Activated CD4-positive, alpha-beta memory T cell treated with anti-CD3 and anti-CD28 coated beads for 36 hours (primary cell): ENCODE measurements at regions not wholly inside any gene's neighbourhood (a gene's known extent, or its start where the extent isn't known, plus 50 kb on each side); places are given as distances from the start of the nearest gene placed in this dataset.

Experiments used
- CTCF ChIA-PET: fragments of 350-600 bp; sonication (Branson Sonifier 250); formaldehyde crosslinking; loops from one replicate; lab custom pipeline; 2021; ENCODE audit warnings: antibody characterized with exemption, inconsistent platforms; lab: Charles Lee
- POLR2A ChIA-PET: fragments of 350-600 bp; sonication (Branson Sonifier 250); formaldehyde crosslinking; loops from one replicate; lab custom pipeline; 2021; ENCODE audit warnings: antibody characterized with exemption; lab: Charles Lee
- DNase-seq: peaks from one replicate; pipeline ENCODE4 v3.0.0-alpha.2; 2020
- H3K27ac Mint-ChIP-seq: one replicate; pipeline ENCODE4 v1.8.0; 2021; ENCODE audit warnings: mixed read lengths
- H3K27me3 Mint-ChIP-seq: one replicate; pipeline ENCODE4 v1.8.0; 2021; ENCODE audit warnings: mixed read lengths
- H3K36me3 Mint-ChIP-seq: one replicate; pipeline ENCODE4 v1.8.0; 2021; ENCODE audit warnings: mixed read lengths
- H3K4me1 Mint-ChIP-seq: one replicate; pipeline ENCODE4 v1.8.0; 2021; ENCODE audit warnings: low read depth, mixed read lengths
- H3K4me3 Mint-ChIP-seq: one replicate; pipeline ENCODE4 v1.8.0; 2021; ENCODE audit warnings: mild to moderate bottlenecking, mixed read lengths
- H3K9me3 Mint-ChIP-seq: one replicate; pipeline ENCODE4 v1.8.0; 2021; ENCODE audit warnings: mixed read lengths
- intact Hi-C: fragments of 100-400 bp; cut with micrococcal nuclease; formaldehyde crosslinking; loops from one replicate; pipeline ENCODE4 v1.15.1; 2023

- Mint-ChIP-seq H3K36me3 (no peaks in the 10 kb centered on the region), H3K27ac (no peak overlapping the region), H3K27me3 (no peaks in the 10 kb centered on the region), H3K4me3 (no peak overlapping the region), H3K4me1 (no peaks in the 10 kb centered on the region), H3K9me3 (peaks cover under 1% of the 10 kb centered on the region)
- CTCF ChIA-PET, result no interaction called here
- POLR2A ChIA-PET, result no interaction called here
- DNase-seq, result no peak
- intact Hi-C loops, result no loop called here
Observed at GRCh38 chr2:67641312-67642045, 244.3 kb downstream of the ETAA1 start.

- Mint-ChIP-seq H3K27ac (no peak overlapping the region), H3K4me3 (no peak overlapping the region), H3K9me3 (peaks cover 6% of the 10 kb centered on the region), H3K36me3 (no peaks in the 10 kb centered on the region), H3K27me3 (no peaks in the 10 kb centered on the region), H3K4me1 (no peaks in the 10 kb centered on the region)
- CTCF ChIA-PET, result no interaction called here
- POLR2A ChIA-PET, result no interaction called here
- intact Hi-C loops, result no loop called here
- DNase-seq, result no peak
Observed at GRCh38 chr2:67642046-67642382, 244.9 kb downstream of the ETAA1 start.

GRCh38 chr2:67642961-67643360, 245.8 kb downstream of the ETAA1 start:
- H3K4me1 Mint-ChIP-seq, result no peaks in the 10 kb centered on the region
- peaks cover 10% of the 10 kb centered on the region for H3K9me3 Mint-ChIP-seq
- intact Hi-C loops, result no loop called here
- no peak overlapping the region for H3K27ac Mint-ChIP-seq
- ChIA-PET POLR2A (no interaction called here), CTCF (no interaction called here)
- no peaks in the 10 kb centered on the region for H3K36me3 Mint-ChIP-seq
- no peaks in the 10 kb centered on the region for H3K27me3 Mint-ChIP-seq
- no peak overlapping the region for H3K4me3 Mint-ChIP-seq
- no peak for DNase-seq

- ChIA-PET CTCF (no interaction called here), POLR2A (no interaction called here)
- Mint-ChIP-seq H3K27ac (no peak overlapping the region), H3K4me3 (no peak overlapping the region), H3K9me3 (peaks cover 10% of the 10 kb centered on the region), H3K27me3 (peaks cover 2% of the 10 kb centered on the region), H3K4me1 (no peaks in the 10 kb centered on the region), H3K36me3 (no peaks in the 10 kb centered on the region)
- no peak for DNase-seq
- intact Hi-C loops, result no loop called here
Observed at GRCh38 chr2:67645280-67646138, 248.4 kb downstream of the ETAA1 start.

GRCh38 chr2:67646714-67647333, 249.7 kb downstream of the ETAA1 start:
- H3K4me3 Mint-ChIP-seq, result no peak overlapping the region
- no peak for DNase-seq
- peaks cover 2% of the 10 kb centered on the region for H3K27me3 Mint-ChIP-seq
- H3K4me1 Mint-ChIP-seq, result no peaks in the 10 kb centered on the region
- ChIA-PET CTCF (no interaction called here), POLR2A (no interaction called here)
- H3K36me3 Mint-ChIP-seq, result no peaks in the 10 kb centered on the region
- no peak overlapping the region for H3K27ac Mint-ChIP-seq
- H3K9me3 Mint-ChIP-seq, result peaks cover 10% of the 10 kb centered on the region
- intact Hi-C loops, result no loop called here

GRCh38 chr2:67649331-67650261, 252.5 kb downstream of the ETAA1 start:
- H3K4me3 Mint-ChIP-seq, result no peak overlapping the region
- H3K27me3 Mint-ChIP-seq, result peaks cover 2% of the 10 kb centered on the region
- ChIA-PET CTCF (no interaction called here), POLR2A (no interaction called here)
- H3K36me3 Mint-ChIP-seq, result no peaks in the 10 kb centered on the region
- H3K27ac Mint-ChIP-seq, result no peak overlapping the region
- DNase-seq, result no peak
- H3K9me3 Mint-ChIP-seq, result peaks cover 10% of the 10 kb centered on the region
- intact Hi-C loops, result no loop called here
- no peaks in the 10 kb centered on the region for H3K4me1 Mint-ChIP-seq

GRCh38 chr2:67650291-67651133, 253.4 kb downstream of the ETAA1 start:
- Mint-ChIP-seq H3K4me1 (no peaks in the 10 kb centered on the region), H3K4me3 (no peak overlapping the region), H3K9me3 (peaks cover 10% of the 10 kb centered on the region), H3K27ac (no peak overlapping the region), H3K27me3 (peaks cover 2% of the 10 kb centered on the region), H3K36me3 (no peaks in the 10 kb centered on the region)
- ChIA-PET POLR2A (no interaction called here), CTCF (no interaction called here)
- intact Hi-C loops, result no loop called here
- DNase-seq, result peak; percentile 10

- intact Hi-C loops, result no loop called here
- CTCF ChIA-PET, result no interaction called here
- H3K27me3 Mint-ChIP-seq, result peaks cover 2% of the 10 kb centered on the region
Observed at GRCh38 chr2:67651565-67651964, 254.4 kb downstream of the ETAA1 start.

GRCh38 chr2:67652679-67653078, 255.5 kb downstream of the ETAA1 start:
- Mint-ChIP-seq H3K27ac (no peak overlapping the region), H3K4me1 (no peaks in the 10 kb centered on the region), H3K4me3 (no peak overlapping the region), H3K9me3 (no peaks in the 10 kb centered on the region), H3K36me3 (no peaks in the 10 kb centered on the region), H3K27me3 (peaks cover 2% of the 10 kb centered on the region)
- POLR2A ChIA-PET, result no interaction called here
- CTCF ChIA-PET, result no interaction called here
- DNase-seq, result no peak
- intact Hi-C loops, result no loop called here

More at GRCh38 chr2:67651565-67651964, 254.4 kb downstream of the ETAA1 start:
- Mint-ChIP-seq H3K9me3 (peaks cover 8% of the 10 kb centered on the region), H3K4me3 (no peak overlapping the region), H3K36me3 (no peaks in the 10 kb centered on the region), H3K27ac (no peak overlapping the region), H3K4me1 (no peaks in the 10 kb centered on the region)
- POLR2A ChIA-PET, result no interaction called here
- DNase-seq, result no peak

- no peaks in the 10 kb centered on the region for H3K9me3 Mint-ChIP-seq
- H3K27ac Mint-ChIP-seq, result no peak overlapping the region
- no peak overlapping the region for H3K4me3 Mint-ChIP-seq
- no peaks in the 10 kb centered on the region for H3K27me3 Mint-ChIP-seq
- intact Hi-C loops, result no loop called here
- ChIA-PET CTCF (interaction anchor here (0.6 kb wide), 1 partner anchor 619 kb away, joined by 3 read pairs; no protein-coding TSS in a partner anchor), POLR2A (interaction anchor here (0.6 kb wide), 1 partner anchor 80 kb away, joined by 5 read pairs; no protein-coding TSS in a partner anchor)
- no peaks in the 10 kb centered on the region for H3K36me3 Mint-ChIP-seq
- DNase-seq, result no peak
- no peaks in the 10 kb centered on the region for H3K4me1 Mint-ChIP-seq
Observed at GRCh38 chr2:67656875-67657274, 259.7 kb downstream of the ETAA1 start.

GRCh38 chr2:67658820-67659219, 261.7 kb downstream of the ETAA1 start:
- no peak overlapping the region for H3K4me3 Mint-ChIP-seq
- H3K36me3 Mint-ChIP-seq, result no peaks in the 10 kb centered on the region
- ChIA-PET CTCF (no interaction called here), POLR2A (no interaction called here)
- no peaks in the 10 kb centered on the region for H3K9me3 Mint-ChIP-seq
- no peaks in the 10 kb centered on the region for H3K4me1 Mint-ChIP-seq
- DNase-seq, result no peak
- H3K27ac Mint-ChIP-seq, result no peak overlapping the region
- H3K27me3 Mint-ChIP-seq, result no peaks in the 10 kb centered on the region
- intact Hi-C loops, result no loop called here
